ENCODE measurements at regions not wholly inside any gene's neighbourhood (a gene's known extent, or its start where the extent isn't known, plus 50 kb on each side); places are given as distances from the start of the nearest gene placed in this dataset.

DNA sequence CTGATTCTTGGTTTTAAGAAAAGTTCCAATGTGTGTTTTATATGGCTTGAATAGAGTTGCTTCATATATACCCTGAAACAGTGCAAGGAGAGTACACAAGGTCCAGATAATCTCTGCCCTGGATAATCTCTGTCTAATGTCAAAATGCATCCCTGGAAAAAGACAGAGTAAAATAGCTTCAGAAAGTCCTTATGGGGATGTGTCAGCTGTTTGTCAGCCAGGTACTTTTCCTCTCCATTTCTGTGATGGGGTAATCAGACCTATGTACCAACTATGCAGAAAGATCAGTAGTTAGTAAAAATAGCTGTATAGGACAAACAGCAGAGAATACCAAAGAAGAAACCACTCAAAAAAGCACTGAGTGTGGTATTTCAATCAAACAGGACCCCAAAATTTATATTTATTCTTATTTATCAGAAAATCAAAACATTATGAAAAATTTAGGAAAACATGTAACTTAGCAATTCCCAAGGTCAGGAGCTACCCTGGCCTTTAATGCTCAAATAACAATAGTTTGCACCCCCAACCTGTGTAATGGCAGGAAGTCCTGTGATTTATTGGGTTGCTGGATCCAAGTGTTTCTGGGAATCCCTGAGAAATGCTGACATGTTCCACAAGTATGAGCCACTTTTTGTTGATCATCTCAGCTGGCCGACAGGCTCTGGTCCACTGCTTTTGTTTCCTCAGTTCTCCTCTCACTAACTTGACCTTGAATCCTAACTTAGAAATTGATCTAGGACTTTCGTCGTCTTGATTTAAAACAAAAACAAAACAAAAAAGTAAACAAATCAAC is 69.6 kb downstream of the MDH1 start:
- peak; percentile 9 for DNase-seq

DNA sequence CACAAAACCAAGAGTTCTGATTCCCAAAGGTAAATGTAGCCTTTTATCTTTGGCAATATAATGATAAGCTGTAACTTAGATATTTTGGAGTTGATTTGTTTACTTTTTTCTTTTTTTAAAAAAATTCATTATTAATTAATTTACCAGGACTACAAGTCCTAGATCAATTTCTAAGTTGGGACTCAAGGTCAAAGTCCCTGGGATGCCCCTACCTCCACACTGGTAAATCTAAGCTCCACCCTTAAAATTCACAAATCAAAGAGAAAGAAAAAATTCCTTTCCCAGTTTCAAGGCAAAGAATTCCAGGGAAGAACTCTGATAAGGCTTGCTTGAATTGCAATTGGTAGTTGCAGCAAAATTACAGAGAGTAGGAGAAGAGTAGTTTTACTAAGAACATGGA is 71.3 kb downstream of the MDH1 start:
- no peak for DNase-seq

DNA sequence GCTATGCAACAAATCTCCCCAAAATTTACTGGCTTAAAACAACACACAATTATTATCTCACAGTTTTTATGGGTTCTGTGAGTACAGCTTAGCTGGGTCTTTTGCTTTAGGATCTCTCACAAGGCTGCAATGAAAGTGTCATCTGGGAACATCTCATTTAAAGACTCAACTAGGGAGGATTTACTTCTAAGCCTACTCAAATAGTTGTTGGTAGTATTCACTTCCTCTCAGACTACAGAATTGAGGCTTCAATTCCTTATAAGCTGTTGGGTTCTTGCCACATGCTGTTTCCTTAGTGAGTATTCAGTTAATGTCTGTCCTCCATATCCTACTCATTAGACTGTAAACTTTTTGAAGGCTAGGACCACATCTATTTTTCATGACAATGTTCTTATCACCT is 72.3 kb downstream of the MDH1 start:
- DNase-seq = no peak

DNA sequence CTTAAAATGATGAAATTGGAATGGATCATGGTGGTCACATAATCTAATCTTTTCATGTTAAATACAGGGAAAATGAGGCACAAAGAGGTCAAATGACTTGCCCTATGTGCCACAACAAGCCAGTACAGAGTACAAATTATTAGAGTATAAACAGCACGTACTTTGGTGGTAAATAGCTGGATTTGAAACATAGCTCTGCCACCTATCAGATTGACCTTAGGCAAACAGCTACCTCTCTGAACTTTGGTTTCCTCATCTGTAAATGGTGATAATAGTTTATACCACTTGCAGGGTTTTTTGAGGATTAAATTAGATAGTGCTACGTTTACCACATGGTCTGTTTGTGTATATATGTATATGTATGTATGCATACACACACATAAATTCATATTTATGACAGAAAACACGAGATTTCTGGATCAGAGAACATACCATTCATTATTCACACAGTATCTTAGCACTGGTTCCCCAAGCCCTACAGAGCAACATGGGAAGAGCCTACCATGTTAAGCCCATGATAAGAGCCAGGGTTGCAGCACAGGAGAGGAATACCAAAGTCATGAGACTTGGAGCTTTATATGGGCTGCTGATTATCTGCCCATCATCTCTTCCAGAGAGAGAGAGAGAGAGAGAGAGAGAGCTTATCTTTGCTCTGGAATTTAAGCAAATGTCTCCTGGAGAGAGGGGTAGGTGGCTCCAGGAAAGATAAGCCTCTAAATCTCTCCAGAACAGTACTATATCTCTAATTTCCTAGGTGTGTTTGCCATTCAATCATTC is 73.5 kb downstream of the MDH1 start:
- no peak for DNase-seq

DNA sequence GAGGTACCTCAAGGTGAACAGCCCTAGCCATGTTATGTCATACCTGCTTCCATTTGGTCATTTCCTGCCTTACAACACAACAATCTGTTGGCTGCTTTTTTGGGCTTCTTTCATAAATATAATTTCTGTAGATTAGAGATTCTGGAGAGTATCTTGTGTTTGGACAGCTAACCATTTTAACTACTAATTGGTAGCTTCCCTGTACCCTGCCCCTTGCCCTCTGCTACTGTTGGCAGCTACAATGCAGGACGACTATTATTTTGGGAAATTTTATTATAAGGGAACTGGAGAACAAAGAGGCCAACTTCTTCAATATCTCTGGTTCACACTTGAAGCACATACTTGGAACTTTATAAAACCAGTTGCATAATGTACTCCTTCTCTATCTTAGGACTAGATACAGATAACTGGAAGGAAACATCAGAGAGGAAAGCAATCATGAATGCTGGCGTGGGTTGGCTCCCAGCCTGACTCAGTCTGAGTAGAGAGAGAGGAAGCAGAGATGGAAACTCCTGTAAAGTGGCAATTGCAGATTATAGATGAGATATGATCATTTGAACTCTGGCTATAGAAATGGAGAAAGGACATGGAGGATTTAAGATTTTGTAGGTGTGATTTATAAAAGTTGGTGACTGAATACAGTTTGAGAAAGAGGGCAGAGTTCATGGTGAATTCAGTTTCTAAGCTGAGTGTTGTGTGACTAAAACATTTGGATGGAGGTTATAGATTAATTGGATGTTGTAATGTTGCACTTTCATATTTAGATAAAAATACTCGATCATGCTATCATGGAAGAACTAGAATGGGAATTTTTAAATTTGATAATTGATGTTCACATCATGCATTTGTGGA is 74.5 kb downstream of the MDH1 start:
- DNase-seq = no peak

DNA sequence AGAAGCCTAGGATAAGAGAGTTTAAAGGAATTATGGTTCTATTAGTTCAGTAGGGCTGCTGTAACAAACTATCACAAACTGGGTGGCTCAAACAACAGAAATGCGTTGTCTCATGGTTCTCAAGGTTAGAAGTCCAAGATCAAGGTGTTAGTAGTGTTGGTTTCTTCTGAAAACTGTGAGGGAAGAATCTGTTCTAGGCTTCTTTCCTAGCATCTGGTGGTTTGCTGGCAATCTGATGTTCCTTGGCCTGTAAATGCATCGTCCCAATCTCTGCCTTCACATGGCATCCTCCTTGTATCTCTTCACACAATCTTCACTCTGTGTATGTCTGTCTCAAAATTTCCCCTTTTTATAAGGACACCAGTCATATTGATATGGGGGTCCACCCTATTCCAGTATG is 76.3 kb downstream of the MDH1 start:
- no peak for DNase-seq

DNA sequence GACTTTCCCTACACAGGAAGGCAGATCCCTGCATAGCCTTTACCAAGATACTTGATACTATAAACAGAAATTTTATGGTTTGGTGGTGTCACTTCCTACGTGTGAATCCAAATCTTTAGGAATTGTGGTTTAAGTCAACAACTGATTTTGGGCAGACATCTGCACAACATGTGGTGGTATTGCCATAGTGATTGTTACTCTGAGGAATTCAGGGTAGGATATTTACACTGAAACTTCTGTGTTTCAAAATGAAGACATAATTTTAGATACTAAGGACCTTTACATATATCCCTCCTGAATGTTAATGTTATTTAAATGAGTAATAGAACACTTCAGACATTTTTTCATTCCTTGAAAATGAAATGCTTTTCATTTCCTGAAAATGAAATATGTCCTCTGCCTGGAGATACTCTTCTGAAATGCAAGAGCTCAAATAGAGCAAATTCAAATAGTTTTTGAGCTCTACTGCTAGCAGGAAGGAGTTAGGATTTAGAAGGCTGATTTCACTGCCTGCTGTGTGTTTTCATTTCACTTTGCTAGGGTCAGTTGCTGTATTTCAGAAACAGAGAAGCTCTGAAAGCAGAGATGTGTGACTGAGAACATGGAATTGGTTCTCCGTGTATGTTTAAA is 77.2 kb downstream of the MDH1 start:
- no peak for DNase-seq

DNA sequence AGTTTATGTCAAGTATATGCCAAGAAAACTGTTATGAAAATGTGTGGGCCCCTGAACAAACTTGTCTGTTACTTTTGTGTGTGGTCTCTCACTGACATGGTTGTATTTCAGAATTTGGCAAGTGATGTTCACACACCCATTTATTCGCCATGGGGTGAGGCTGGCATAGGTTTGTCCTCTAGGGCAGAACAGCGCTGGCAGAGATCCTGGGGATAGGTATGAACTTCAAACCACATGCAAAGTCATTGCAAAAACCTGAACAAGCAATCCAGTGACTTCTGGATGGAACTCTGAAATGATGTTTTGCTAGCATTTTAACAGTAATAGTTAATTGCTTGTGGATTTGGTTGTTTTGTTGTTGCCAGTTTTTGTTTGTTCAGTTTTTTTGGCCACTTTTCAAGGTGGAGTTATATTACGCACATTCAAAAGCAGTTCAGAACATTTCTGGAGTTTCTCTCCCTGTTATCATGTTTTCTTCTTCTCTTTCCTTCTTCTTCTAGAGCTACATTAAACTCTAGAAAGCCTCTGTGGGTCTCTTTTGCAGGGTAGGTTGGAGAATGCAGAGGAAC is 78.5 kb downstream of the MDH1 start:
- DNase-seq = no peak

DNA sequence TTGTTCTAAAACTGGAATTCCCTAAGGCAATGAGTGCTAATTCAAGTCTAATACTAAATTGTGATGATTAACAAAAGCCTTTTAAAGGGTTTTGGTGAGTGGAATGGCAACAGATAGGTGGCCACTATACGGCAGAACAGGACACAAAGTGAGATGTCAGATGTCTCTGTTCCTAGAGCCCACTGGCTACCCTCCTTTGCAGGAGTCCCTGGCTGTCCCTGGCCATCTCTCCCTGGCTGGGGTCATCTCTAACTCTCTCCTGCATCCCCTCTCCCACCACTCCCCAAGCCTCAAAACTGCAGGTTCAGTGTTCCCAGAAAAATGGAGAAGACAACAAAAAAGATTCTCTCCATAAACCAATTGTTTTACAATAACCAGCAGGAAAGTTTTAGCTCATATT is 79.2 kb downstream of the MDH1 start:
- DNase-seq = no peak

DNA sequence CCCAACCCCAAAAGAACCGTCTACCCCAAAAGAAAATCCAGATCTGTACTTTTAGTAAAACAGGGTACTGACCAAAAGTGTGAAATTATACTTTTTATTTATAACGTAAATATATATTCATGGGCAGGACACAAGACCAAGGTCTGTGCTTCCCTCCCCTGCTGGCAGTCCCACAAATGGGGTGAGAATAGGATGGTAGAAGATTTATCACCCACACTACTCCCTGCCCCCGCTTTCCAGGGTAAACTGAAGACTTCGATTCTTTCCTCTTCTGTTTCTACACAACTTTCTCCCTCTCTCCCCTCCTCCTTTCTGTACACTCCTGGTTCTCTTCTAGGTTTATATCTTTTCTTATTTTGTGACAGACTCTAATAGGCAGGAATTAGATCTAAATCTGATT is 79.7 kb downstream of the MDH1 start:
- no peak for DNase-seq

DNA sequence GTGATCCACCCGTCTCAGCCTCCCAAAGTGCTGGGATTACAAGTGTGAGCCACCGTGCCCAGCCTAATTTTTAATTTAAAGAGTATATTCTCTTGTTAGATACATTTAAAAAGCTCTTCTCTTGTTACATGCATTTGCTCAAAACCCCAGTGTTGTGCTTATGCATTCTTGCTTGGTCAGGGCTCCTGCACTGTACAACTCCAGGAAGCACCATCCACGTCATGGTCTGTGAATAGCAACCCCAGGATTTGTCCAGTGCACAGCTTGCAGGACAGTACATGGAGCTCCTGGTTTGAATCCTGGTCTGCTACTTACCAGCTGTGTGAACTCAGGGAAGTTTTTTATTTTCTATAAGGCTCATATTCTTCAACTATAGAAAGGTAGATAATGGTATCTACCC is 80.8 kb downstream of the MDH1 start:
- no peak for DNase-seq

DNA sequence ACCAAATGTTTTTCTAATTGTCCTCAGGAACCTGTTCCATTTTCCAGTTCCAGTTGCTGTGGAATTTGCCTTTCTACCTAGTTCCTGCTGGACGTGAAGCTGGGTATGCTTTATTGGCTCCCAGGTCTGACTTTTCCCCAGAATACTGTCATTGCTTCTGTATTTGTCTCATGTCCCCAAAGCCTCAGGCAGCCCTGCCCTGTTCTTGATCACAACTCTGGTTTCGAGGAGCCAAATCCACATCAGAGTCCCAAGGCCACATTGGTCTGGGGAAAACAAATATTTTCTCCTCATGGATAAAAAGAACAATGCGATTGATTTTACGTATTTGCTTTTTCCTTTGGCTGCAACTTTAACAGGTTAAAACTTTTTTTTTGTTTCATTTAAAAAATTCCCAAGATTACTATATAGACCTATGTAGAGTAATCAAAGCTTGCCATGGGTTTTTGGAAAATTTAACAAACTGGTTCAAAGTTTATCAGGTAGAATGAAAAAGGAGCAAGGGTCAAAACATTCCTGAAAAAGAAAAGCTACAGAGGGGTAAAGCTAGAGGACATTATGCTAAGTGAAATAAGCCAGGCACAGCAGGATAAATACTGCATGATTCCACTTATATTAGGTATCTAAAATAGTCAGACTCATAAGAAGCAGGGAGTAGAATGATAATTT is 85.2 kb downstream of the MDH1 start:
- no peak for DNase-seq

DNA sequence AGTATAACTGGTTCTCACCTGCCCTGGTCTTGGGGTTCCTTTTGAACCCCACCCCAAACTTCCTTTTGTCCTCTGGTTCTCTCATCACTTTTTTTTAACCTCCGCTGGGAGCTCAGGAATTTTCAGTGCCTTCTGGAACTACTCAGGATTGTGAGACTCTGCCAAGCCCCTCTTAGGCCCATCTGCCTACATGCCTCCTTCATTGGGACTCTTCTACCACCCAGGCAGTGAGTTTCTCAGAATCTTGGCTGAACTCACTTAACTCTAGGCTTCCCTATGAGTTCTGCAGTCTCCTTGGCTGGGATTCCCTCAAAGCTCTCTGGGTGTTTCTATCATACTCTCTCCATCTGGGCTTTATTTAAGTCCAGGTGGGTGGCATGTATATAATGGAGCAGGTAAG is 86.3 kb downstream of the MDH1 start:
- DNase-seq = no peak

DNA sequence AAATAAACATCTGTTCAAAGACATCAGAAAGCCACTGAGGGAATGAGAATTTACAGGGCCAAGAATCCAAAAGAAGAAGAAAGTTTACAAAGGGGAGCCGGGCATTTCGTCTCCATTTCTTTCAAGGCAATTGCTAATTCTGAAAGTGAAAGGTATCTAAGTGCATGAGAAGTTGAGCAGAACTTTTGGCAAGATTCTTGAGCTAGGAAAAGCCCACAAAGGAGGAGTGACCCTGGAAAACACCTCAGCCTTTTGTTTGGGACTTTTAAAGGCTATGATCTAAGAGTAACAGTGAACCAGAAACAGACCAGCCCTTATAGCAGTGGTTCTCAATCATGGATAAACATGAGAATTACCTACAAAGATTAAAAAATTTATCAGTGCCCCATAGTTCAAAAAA is 87.4 kb downstream of the MDH1 start:
- no peak for DNase-seq

DNA sequence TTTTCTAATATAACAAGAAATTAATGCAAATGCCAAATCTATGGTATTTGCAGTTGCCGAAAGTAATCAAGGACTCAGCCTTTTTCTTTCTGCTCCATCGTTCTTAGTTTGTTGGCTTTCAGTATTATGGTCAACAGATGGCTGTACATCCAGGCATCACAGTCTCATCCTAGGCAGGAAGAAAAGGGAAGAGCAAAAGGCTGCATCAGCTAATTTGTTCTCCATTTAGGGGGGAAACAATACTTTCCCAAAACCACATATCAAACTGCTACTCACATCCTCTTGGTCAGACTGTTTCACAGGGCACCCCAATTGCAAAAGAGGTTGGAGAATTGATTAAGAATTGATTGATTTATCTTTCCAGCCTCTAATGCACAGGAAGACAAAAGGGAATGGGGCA is 89.3 kb downstream of the MDH1 start:
- DNase-seq = no peak

DNA sequence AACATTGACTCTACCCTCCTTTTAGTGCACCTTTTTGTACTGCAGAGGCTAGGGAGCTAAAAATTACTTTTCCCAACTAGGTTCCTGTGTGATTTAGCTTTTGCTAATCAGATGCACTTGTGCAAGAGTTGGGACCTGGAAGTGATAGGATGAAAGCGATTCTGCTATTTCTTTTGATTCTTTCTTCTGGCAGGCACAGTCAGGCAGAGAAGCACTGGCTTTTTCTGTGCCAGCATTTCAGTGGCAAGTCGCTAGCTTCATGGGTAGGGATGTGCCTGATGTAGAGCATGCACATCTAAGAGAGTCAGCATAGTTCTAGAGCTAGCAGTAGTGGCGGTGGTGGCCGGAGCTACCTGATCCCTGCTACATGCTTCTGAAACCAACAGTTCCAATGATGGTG is 89.8 kb downstream of the MDH1 start:
- DNase-seq = no peak

DNA sequence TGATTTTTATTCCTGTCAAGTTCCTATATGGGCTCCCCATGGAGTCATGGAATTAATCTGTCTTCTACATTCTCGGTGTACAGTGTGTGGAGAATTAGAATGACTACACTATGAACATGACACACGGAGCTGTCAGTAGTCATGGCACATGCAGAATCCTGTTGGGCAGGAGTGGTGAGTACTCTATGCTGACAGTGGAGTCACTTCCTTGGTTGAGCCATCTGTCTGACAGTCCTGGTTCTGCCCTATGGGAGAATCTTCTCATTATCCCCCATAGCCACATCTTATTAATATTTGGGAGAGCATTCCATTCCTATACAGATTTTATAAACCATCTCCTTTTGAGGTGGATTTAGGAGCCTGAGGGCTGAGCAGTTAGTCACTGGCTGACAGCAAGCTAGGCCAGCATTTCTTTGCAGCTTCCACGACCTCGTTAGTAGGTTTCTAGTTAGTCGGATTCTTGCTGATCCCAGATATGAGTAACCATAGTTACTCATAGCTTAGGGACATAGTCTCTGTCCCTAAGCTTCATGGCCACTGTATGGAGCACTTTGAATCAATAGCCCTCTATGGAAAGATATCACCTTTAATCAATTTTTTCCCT is 90.6 kb downstream of the MDH1 start:
- no peak for DNase-seq

DNA sequence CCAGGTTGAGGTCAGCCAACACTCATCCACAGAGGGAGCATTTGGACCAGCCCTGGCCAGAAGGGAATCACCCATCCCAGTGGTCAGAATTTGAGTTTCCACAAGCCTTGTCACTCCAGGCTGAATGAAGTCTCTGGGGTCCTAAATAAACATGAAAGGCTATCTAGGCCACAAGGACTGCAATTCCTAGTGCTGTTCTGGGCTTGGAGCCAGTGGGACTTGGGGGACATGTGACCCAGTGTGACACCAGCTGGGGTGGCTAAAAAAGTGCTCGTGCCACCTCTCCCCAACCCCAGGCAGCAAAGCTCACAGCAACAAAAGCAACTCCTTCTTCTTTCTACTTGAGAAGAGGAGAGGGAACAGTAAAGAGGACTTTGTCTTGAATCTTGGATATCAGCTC is 91.7 kb downstream of the MDH1 start:
- DNase-seq = no peak

DNA sequence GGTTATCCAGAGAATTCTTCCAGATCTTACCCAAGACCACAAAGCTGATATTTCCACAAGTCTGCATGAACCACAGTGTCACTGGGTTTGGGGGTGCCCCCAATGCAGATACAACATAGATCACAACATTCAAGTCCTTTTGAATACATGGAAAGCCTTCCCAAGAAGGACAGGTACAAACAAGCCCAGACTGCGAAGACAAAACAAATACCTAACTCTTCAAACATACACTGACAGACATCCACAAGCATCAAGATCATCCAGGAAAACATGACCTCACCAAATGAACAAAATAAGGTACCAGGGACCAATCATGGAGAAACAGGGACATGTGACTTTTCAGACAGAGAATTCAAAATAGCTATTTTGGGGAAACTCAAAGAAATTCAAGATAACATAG is 93.1 kb downstream of the MDH1 start:
- DNase-seq = no peak

DNA sequence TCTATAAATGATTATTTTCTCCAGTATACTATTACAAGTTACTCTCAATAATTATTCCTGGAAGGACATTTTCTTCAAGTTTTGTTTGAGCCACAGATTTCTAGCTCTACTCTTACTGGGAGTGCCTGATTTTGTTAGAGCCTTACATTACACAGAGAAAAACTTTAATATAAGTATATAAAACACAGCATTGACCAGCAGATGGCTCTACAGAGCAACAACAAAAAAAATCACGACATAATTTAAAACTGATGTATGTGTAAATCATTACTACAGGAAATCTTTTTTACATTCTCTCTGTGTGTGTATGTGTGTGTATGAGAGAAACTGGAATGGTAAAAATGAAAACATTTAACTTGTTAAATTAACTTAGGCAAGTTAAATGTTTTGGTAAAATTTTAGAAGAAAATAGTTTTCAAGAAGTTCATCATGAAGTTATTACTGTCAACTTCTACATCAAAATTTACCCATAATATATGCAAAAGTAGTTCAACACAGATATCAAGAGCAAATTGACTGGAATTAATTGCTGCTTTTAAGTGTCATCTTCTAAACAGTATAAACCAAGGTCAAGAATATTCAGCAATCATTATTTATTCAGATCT is 103.3 kb downstream of the MDH1 start:
- peak; percentile 47 for DNase-seq

All from renal pelvis (tissue), 1 donor.